K562 (cell line): ENCODE measurements at regions not wholly inside any gene's neighbourhood (a gene's known extent, or its start where the extent isn't known, plus 50 kb on each side); places are given as distances from the start of the nearest gene placed in this dataset.

Experiments used
- ATAC-seq: fragments of 200-7000 bp; cut with Tn5 transposase; 3 replicates; pipeline ENCODE4 v1.9.1; 2020; ENCODE audit warnings: moderate library complexity
- BruUV-seq: library from RNA; stranded (reverse); fragments of 400-500 nt; replicated peaks from 2 replicates; lab custom pipeline; 2021; lab: Mats Ljungman, UMichigan
- CTCF ChIA-PET: fragments of 300-600 bp; formaldehyde crosslinking; extraction: SDS; loops from one replicate; lab custom pipeline; 2021; ENCODE audit warnings: low intra/inter-chr PET ratio; lab: Yijun Ruan, JAX
- POLR2A ChIA-PET: fragments of 300-600, 350-650 bp; sonication (Branson Sonifier 250); formaldehyde crosslinking; extraction: SDS; loops from one replicate; lab custom pipeline; 2021; ENCODE audit warnings: antibody characterized with exemption, inconsistent platforms; lab: Yijun Ruan, JAX
- DNase-seq, 4 experiments: peaks; one replicate each; pipeline versions ENCODE4 v3.0.0 to v3.0.0-alpha.2; 2011 to 2018; ENCODE audit warnings: low spot score in 3 of 4, mixed read lengths in 3 of 4; ENCODE audit errors: extremely low read depth in 1 of 4
- FAIRE-seq: peaks from 2 replicates; lab custom pipeline; 2011; peaks lifted over from hg19 to GRCh38; lab: Jason Lieb, UNC
- H2AFZ ChIP-seq: 2 replicates; pipeline ENCODE4 v1.6.0; 2011; ENCODE audit warnings: low read depth, low read length, control low read depth, inconsistent platforms
- H3K27ac ChIP-seq: fragments of 200-600 bp; 3 replicates; pipeline ENCODE4 v1.8.0; 2011; ENCODE audit warnings: low read depth, mild to moderate bottlenecking, control low read depth, inconsistent platforms, low read length, moderate library complexity, mixed read lengths; ENCODE audit errors: extremely low read depth
- H3K27me3 ChIP-seq, 2 experiments: fragments of 300-600 bp in 1 of 2; 2 replicates in 1 of 2; 3 replicates in 1 of 2; pipeline versions ENCODE4 v1.6.0 to v1.8.0; 2011; ENCODE audit warnings: inconsistent platforms in 2 of 2, low read length in 2 of 2, mild to moderate bottlenecking in 1 of 2, mixed read lengths in 1 of 2, moderate library complexity in 1 of 2; ENCODE audit not compliant: control insufficient read depth in 2 of 2, insufficient read depth in 2 of 2
- H3K36me3 ChIP-seq: fragments of 300-600 bp; 3 replicates; pipeline ENCODE4 v1.8.0; 2011; ENCODE audit warnings: mild to moderate bottlenecking, low read length, inconsistent platforms; ENCODE audit not compliant: control insufficient read depth, insufficient read depth
- H3K4me1 ChIP-seq, 2 experiments: fragments of 200-600 bp in 1 of 2; replicated peaks in 1 of 2; 2 replicates in 1 of 2; 3 replicates in 1 of 2; pipeline versions ENCODE4 v1.5.1 to v1.8.0; 2011; ENCODE audit warnings: inconsistent platforms in 2 of 2, low read length in 2 of 2, mild to moderate bottlenecking in 1 of 2, mixed read lengths in 1 of 2, moderate library complexity in 1 of 2; ENCODE audit not compliant: control insufficient read depth in 2 of 2, insufficient read depth in 2 of 2
- H3K4me2 ChIP-seq: 2 replicates; pipeline ENCODE4 v1.6.1; 2011; ENCODE audit warnings: low read length, control low read depth, inconsistent platforms, mixed read lengths; ENCODE audit not compliant: insufficient read depth
- H3K4me3 ChIP-seq: fragments of 200-600 bp; sonication (generic), shearing (Covaris generic); 2 replicates; pipeline ENCODE4 v1.5.1; 2016; ENCODE audit warnings: control low read depth, inconsistent platforms
- H3K79me2 ChIP-seq: fragments of 200-600 bp; 3 replicates; pipeline ENCODE4 v1.8.0; 2011; ENCODE audit warnings: low read length, inconsistent platforms; ENCODE audit not compliant: control insufficient read depth, insufficient read depth
- H3K9ac ChIP-seq, 2 experiments: 2 replicates each; pipeline versions ENCODE4 v1.6.0 to v1.6.1; 2011; ENCODE audit warnings: low read depth in 2 of 2, low read length in 2 of 2, control low read depth in 1 of 2, inconsistent platforms in 1 of 2, mild to moderate bottlenecking in 1 of 2, mixed read lengths in 1 of 2; ENCODE audit not compliant: insufficient read depth in 1 of 2
- H3K9me1 ChIP-seq: one replicate; pipeline ENCODE4 v1.6.0; 2011; ENCODE audit warnings: inconsistent platforms, mild to moderate bottlenecking, low read length, moderate library complexity; ENCODE audit not compliant: control insufficient read depth, insufficient read depth
- H3K9me3 ChIP-seq: replicated peaks from 2 replicates; pipeline ENCODE4 v1.5.1; 2011; ENCODE audit warnings: low read depth, low read length, inconsistent platforms; ENCODE audit not compliant: control insufficient read depth, insufficient read depth
- H4K20me1 ChIP-seq: replicated peaks from 2 replicates; pipeline ENCODE4 v1.6.1; 2011; ENCODE audit warnings: low read length, inconsistent platforms, mixed read lengths; ENCODE audit not compliant: control insufficient read depth, insufficient read depth
- FUS ChIP-seq: fragments of 200-400 bp; formaldehyde crosslinking; optimal IDR thresholded peaks from 2 replicates; pipeline ENCODE3; 2017; ENCODE audit warnings: low read depth, low read length
- JUN ChIP-seq, 2 experiments: sonication (generic) in 1 of 2; formaldehyde crosslinking in 1 of 2; IDR thresholded peaks; 2 replicates each; pipeline versions ENCODE4 v1.6.1 to v1.8.0; 2012 to 2022; ENCODE audit warnings: borderline replicate concordance in 2 of 2, mild to moderate bottlenecking in 2 of 2, improper control_type of control experiment in 1 of 2, low read depth in 1 of 2, low read length in 1 of 2, missing genetic modification reagents in 1 of 2
- KDM1A ChIP-seq, 2 experiments: fragments of 450-650 bp; IDR thresholded peaks; 2 replicates each; pipeline ENCODE4 v1.6.1; 2016; ENCODE audit warnings: mild to moderate bottlenecking in 2 of 2
- KLF10 ChIP-seq: fragments of 250-450 bp; sonication (Bioruptor Pico); IDR thresholded peaks from 2 replicates; pipeline ENCODE4 v1.6.1; 2021; ENCODE audit warnings: matching md5 sums
- NR2C2 ChIP-seq, 2 experiments: fragments of 200-800 bp in 1 of 2; sonication (Bioruptor generic) in 1 of 2; sonication (generic) in 1 of 2; formaldehyde crosslinking in 1 of 2; IDR thresholded peaks; 2 replicates each; pipeline versions ENCODE4 v1.6.1 to v1.8.0; 2016 to 2022; ENCODE audit warnings: mild to moderate bottlenecking in 1 of 2, missing compliant biosample characterization in 1 of 2, missing genetic modification characterization in 1 of 2, missing genetic modification reagents in 1 of 2
- TAF9B ChIP-seq: fragments of 450-650 bp; IDR thresholded peaks from 2 replicates; pipeline ENCODE4 v1.6.1; 2018; ENCODE audit warnings: mild to moderate bottlenecking; ENCODE audit not compliant: partially characterized antibody
- ZFPM2 ChIP-seq: fragments of 250-450 bp; sonication (Bioruptor Pico); IDR thresholded peaks from 2 replicates; pipeline ENCODE4 v1.5.1; 2022; ENCODE audit warnings: mild to moderate bottlenecking
- ZNF253 ChIP-seq: fragments of 250-450 bp; sonication (Bioruptor Pico); conservative IDR thresholded peaks from 2 replicates; pipeline ENCODE4 v1.6.1; 2021; ENCODE audit warnings: mild to moderate bottlenecking
- WGBS: fragments of 100-300 bp; shearing (Covaris generic); methylation state at CpG from one replicate; pipeline ENCODE4 v1.1.6; 2016; ENCODE audit warnings: low coverage, mixed read lengths; ENCODE audit not compliant: insufficient coverage; ENCODE audit errors: missing lambda C conversion rate; 5-methylcytosine and 5-hydroxymethylcytosine counted together
- in situ Hi-C: fragments of 300-500 bp; cut with MboI; formaldehyde crosslinking; loops from 4 replicates; pipeline ENCODE4 v1.15.0; 2018; ENCODE audit warnings: inconsistent platforms, mixed read lengths
- intact Hi-C: fragments of 100-400 bp; cut with micrococcal nuclease; formaldehyde crosslinking; loops from 2 replicates; pipeline ENCODE4 v1.14.2; 2022

GRCh38 chr3:59551834-59552233, 502.0 kb upstream of the CFAP20DC start (continued):
- no peak for TF ChIP-seq NR2C2 (CRISPR knock-in tag; IDR thresholded peaks at IDR 0.05)
- no peak for TF ChIP-seq NR2C2 (tag; IDR thresholded peaks at IDR 0.05)
- no peak for TF ChIP-seq ZNF253 (CRISPR knock-in tag)
- no peak for TF ChIP-seq KDM1A (IDR thresholded peaks at IDR 0.05)

DNA sequence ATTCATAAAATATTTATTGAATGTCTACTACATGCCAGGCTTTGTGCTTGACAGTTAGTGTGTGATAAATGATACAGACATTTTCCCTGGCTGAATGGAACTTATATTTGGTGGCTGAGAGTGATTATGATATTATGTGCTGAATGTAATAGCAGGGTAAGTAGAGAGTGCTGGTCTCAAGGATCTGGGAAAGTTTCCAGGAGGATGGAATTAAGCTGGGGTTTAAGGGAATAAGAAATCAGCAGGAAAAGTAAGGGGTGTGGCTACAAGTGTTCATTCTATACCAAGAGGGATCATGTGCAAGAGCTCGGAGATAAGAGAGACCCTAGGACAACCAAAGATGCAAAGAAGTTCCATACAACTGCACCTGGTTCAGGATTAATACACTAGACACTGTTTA, 500.1 kb upstream of the CFAP20DC start:
- ChIA-PET POLR2A (no interaction called here), CTCF (no interaction called here)
- Histone ChIP-seq H3K4me2 (no peak overlapping the region), H3K27ac (no peak overlapping the region), H3K79me2 (no peaks in the 10 kb centered on the region), H3K4me1 (no peaks in the 10 kb centered on the region), H3K4me3 (no peak overlapping the region), H2AFZ (no peak overlapping the region), H3K36me3 (no peaks in the 10 kb centered on the region), H3K9ac (no peak overlapping the region), H4K20me1 (no peaks in the 10 kb centered on the region), H3K9me1 (no peaks in the 10 kb centered on the region), H3K9me3 (no peaks in the 10 kb centered on the region), H3K27me3 (no peaks in the 10 kb centered on the region)
- DNase-seq (no peak), ATAC-seq (no peak), FAIRE-seq (no peak)
- 0% methylated on average over 1 of the region's 1 CpG for WGBS
- no peak for TF ChIP-seq ZFPM2
- TF ChIP-seq JUN (IDR thresholded peaks at IDR 0.05; ENCODE audit: borderline replicate concordance, low read depth, low read length) = no peak
- no peak for TF ChIP-seq JUN (CRISPR knock-in tag; IDR thresholded peaks at IDR 0.05; ENCODE audit: borderline replicate concordance)
- TF ChIP-seq KLF10 (CRISPR knock-in tag) = no peak
- TF ChIP-seq TAF9B = no peak
- TF ChIP-seq FUS = no peak
- in situ Hi-C loops (loop anchor here (25.0 kb wide), 1 partner anchor 1837 kb away; no protein-coding TSS in a partner anchor), intact Hi-C loops (no loop called here)
- BruUV-seq = no TSS peak
